T follicular helper cell (primary cell): ENCODE measurements at regions not wholly inside any gene's neighbourhood (a gene's known extent, or its start where the extent isn't known, plus 50 kb on each side); places are given as distances from the start of the nearest gene placed in this dataset.

Experiments
- DNase-seq: peaks from one replicate; pipeline ENCODE4 v3.0.0-alpha.2; 2020; ENCODE audit warnings: low read depth

- no peak for DNase-seq
Measured at GRCh38 chr7:81606078-81606863, 163.6 kb downstream of the HGF start.

- no peak for DNase-seq
Measured at GRCh38 chr7:81605493-81605892, 164.4 kb downstream of the HGF start.

- no peak for DNase-seq
Measured at GRCh38 chr7:81604808-81605174, 165.1 kb downstream of the HGF start.

- DNase-seq, result no peak
Measured at GRCh38 chr7:81604075-81604807, 165.6 kb downstream of the HGF start.

- DNase-seq, result no peak
Measured at GRCh38 chr7:81600608-81601007, 169.2 kb downstream of the HGF start.

DNA sequence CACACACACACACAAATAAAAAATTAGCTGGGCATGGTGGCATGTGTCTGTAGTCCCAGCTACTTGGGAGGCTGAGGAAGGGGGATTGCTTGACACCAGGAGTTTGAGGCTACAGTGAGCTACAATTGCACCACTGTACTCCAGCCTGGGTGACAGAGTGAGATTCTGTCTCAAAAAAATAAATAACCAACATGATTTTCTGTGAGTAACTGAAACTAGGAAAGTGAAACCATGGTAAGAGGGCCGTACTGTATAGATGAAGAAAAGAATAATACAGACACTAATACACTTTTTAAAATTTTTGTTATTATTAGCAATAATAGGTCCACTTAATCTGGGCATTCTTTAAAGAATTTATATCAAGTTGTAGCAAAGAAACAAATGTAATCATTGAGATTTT is 170.9 kb downstream of the HGF start:
- DNase-seq, result no peak

DNA sequence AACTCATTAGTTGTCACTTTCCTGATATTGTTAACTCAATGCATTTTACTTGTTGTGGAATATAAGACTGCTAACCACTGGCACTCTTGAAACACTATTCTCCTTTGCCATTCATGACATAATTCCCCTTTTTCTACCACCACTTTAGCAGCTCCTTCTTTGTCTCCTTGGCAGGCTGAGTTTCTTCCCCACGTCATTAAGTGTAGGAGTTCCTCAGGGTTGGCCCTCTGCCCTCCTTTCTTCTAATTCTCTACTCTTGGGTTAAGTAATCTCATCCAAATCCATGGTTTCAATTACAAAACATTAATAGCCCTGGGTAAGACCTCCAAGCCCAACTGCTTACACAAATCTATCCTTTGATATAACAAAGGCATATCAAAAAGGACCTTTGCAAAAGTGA is 175.1 kb downstream of the HGF start:
- no peak for DNase-seq

GRCh38 chr7:81590131-81590530 is 179.7 kb downstream of the HGF start:
- DNase-seq, result no peak

DNA sequence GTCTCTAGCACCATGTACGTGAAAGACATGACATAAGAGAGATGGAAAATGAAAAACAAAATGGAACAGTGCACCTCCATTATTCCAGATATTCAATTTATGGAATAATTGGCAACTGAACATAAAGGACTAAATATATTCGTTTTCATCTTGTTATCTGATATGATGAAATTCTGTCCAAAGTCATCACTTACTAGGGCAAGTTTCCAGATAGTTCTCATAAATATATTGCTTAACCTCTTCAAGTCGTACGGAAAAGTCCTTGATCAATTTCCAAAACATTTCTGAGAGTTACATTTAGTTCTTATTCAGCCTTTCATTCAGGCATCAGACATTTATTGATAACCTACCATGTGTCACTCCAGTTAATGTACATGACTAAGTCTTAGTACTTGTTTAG is 185.2 kb downstream of the HGF start:
- no peak for DNase-seq

- no peak for DNase-seq
Measured at GRCh38 chr7:81583882-81584533, 185.8 kb downstream of the HGF start.

- no peak for DNase-seq
Measured at GRCh38 chr7:81583090-81583489, 186.8 kb downstream of the HGF start.

GRCh38 chr7:81577642-81578340 is 192.1 kb downstream of the HGF start:
- no peak for DNase-seq

DNA sequence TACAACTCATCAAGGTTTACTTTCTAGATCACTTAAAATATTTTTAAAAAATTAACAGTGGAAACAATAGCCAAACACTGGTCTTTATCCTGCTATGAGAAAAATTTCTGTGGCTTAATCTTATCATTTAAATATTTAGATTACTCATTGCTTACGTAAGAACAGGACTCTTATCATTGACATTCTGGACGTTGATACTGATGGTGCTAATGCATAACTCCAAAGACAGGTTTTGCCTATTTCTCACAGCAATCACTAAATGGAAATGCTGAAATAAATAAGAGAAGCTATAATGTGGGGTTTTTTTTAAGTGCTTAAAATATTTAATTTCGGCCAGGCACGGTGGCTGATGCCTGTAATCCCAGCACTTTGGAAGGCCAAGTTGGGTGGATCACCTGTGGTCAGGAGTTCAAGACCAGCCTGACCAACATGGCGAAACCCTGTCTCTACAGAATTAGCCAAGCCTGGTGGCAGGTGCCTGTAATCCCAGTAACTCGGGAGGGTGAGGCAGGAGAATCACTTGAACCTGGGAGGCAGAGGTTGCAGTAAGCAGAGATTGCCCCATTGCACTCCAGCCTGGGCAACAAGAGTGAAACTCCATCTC is 195.0 kb downstream of the HGF start:
- DNase-seq, result no peak

DNA sequence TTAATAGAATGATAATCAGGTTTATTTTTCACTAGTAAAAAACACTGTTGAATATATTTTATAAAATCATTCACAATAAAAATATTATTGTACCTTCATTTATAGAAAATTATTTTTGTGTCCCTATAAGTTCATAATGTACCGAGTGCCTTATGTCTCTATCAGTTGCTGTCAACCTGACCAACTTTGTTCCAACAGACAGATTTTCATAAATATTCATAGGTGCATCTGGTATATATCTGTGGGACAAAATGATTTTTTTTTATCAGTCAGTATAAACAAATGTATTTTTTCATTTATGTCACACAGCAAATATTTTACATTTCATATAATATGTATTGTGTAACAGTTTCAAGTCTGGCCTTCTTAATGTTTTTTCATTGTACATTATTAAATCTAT is 195.9 kb downstream of the HGF start:
- DNase-seq, result no peak

DNA sequence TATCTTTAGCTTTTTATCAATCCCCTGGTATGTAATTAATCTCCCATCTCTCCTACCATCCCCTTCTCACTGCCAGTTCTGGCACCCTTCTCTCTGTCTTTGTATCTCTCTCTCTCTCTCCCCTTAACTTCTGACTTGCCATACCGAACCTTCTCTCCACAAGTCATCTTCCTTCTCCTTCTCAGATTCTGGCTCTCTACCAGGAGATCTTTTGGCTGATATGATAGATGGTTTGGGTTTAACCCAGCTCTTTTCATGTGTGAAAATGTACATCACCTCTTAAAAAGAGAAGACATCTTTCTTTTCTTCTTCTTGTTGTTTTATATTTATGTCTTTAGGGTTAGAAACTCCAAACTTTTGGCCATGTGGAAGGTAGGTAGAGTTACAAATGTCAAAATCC is 196.7 kb downstream of the HGF start:
- no peak for DNase-seq

DNA sequence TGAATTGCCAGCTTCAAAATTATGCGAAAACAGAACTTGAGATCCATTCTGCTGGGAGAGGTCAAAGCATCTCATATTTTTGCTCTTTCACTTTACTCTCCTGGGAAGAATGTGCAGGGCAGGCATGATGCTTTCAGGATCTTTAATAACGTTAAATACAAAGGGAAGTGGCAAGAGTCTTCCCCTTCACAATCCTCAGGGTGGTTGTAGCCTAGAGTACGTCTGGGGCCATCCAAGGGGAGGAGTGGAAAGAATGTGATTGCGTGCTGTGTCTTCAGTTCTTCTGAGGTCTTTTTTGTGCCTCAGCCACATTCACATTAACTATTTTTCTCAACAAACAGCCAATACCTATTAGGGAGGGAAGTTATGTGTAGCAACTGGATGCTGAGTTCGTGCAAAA is 207.3 kb downstream of the HGF start:
- no peak for DNase-seq

DNA sequence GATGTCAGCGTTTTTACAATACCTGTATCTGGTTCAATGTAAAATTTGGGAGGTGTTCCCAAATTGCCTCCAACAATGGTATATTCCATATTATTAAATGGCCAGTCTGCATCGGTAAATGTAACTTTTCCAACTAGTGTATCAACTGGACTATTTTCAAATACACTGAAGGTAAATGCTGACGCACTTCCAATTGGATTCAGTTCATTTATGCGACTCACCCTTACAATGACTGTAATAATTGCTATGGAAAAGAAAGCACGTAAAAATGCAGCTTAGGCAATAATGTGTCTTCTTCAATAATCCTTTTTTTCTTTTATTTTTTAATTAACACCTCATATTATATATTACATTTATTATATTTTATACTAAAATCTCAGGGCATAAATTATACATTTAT is 209.1 kb downstream of the HGF start:
- DNase-seq, result no peak

- no peak for DNase-seq
Measured at GRCh38 chr7:81549484-81550016, 220.3 kb downstream of the HGF start.

DNA sequence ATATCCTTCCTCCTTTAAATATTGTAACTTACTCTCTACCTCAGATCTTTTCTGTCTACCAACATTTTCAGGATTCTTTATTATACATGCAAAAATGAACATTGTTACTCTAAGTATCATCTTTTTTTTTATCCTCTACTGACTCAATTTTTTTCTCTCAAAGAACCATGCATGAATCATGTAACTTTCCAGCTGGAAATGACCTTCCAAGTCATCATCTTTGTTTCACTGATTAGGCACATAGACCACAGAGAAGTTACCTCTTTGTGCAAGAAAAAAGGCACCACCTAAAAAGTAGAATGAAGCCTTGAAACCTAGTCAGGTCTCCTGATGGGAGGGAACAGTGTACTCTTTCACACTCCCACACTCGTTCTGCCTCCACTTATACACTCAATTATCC is 234.9 kb downstream of the HGF start:
- DNase-seq, result no peak

GRCh38 chr7:81534446-81534845 is 235.4 kb downstream of the HGF start:
- no peak for DNase-seq

DNA sequence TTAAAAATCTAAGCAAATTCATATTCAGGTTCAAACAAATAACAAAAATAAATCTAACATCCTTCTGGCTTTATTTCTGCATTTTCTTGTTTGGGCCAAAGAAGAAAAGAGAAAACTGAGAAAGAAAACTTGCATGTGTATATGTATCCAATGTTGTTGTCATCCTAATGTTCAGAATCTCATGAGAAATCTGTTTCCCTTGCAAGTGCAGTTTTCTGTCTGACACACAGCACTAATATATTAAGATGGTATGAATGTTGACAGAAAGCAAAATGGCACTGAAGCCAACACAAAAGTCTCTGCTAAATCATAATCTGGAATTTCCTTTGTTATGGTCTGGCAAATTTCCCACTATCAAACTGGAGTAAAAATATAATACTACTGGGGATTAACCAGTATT is 235.9 kb downstream of the HGF start:
- DNase-seq, result no peak

DNA sequence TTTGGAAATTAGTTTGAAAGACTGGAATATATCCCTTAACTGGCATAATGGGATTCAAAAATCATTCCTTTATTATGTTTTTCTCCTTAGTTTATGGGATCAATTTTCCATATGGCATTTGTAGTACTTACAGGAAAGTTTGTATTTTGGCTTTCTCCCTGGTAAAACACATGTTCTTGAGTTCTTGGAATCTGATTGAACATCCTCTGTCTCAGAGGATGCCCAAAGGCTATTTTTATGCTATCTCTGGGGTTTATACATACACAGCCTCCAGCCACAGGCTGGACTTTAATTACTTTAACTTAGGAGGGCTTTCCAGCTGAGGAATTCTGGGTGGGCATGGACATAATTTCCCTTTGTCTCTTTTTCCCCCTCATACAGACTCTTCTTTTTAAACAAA is 236.4 kb downstream of the HGF start:
- no peak for DNase-seq
